Trophoblast cell (in vitro differentiated cells and primary cell): ENCODE measurements at regions not wholly inside any gene's neighbourhood (a gene's known extent, or its start where the extent isn't known, plus 50 kb on each side); places are given as distances from the start of the nearest gene placed in this dataset.
A peak's percentile ranks its signal among the peaks of the same experiment; 100 is the strongest.

Experiments used
- DNase-seq, 2 donors: peaks; one replicate each; pipeline ENCODE4 v3.0.0-alpha.2; 2016
- H2AFZ ChIP-seq: 2 replicates; pipeline ENCODE4 v1.6.1; 2013; ENCODE audit warnings: low read length, moderate library complexity, mild to moderate bottlenecking; ENCODE audit not compliant: insufficient read depth, poor library complexity
- H2AK5ac ChIP-seq: 2 replicates; pipeline ENCODE4 v1.6.1; 2013; ENCODE audit warnings: mild to moderate bottlenecking, low read length
- H2BK120ac ChIP-seq: 2 replicates; pipeline ENCODE4 v1.6.1; 2013; ENCODE audit warnings: low read length, mild to moderate bottlenecking, moderate library complexity; ENCODE audit not compliant: insufficient read depth, poor library complexity
- H2BK12ac ChIP-seq: 2 replicates; pipeline ENCODE4 v1.6.1; 2013; ENCODE audit warnings: mild to moderate bottlenecking, low read length, moderate library complexity
- H2BK5ac ChIP-seq: 2 replicates; pipeline ENCODE4 v1.6.1; 2013; ENCODE audit warnings: low read length, low read depth, moderate library complexity, mild to moderate bottlenecking; ENCODE audit not compliant: poor library complexity
- H3K14ac ChIP-seq: 2 replicates; pipeline ENCODE4 v1.6.1; 2013; ENCODE audit warnings: mild to moderate bottlenecking, low read length
- H3K18ac ChIP-seq: 2 replicates; pipeline ENCODE4 v1.6.1; 2013; ENCODE audit warnings: mild to moderate bottlenecking, low read length
- H3K23ac ChIP-seq: 2 replicates; pipeline ENCODE4 v1.6.1; 2013; ENCODE audit warnings: low read length
- H3K27ac ChIP-seq: 2 replicates; pipeline ENCODE4 v1.5.1; 2013; ENCODE audit warnings: low read depth, mild to moderate bottlenecking, inconsistent platforms, low read length, moderate library complexity
- H3K27me3 ChIP-seq: 2 replicates; pipeline ENCODE4 v1.6.1; 2013; ENCODE audit warnings: inconsistent platforms, mild to moderate bottlenecking, low read length, moderate library complexity; ENCODE audit not compliant: insufficient read depth
- H3K36me3 ChIP-seq, 2 experiments: 1 replicate in 1 of 2; 2 replicates in 1 of 2; pipeline ENCODE4 v1.6.1; 2013; ENCODE audit warnings: low read length in 2 of 2, mild to moderate bottlenecking in 2 of 2, moderate library complexity in 1 of 2; ENCODE audit not compliant: insufficient read depth in 2 of 2, control insufficient read depth in 1 of 2
- H3K4ac ChIP-seq: 2 replicates; pipeline ENCODE4 v1.6.1; 2013; ENCODE audit warnings: low read depth, mild to moderate bottlenecking, low read length, moderate library complexity
- H3K4me1 ChIP-seq, 2 experiments: 1 replicate in 1 of 2; 2 replicates in 1 of 2; pipeline ENCODE4 v1.6.1; 2013; ENCODE audit warnings: low read length in 2 of 2, mild to moderate bottlenecking in 2 of 2, moderate library complexity in 1 of 2; ENCODE audit not compliant: insufficient read depth in 2 of 2, control insufficient read depth in 1 of 2
- H3K4me2 ChIP-seq: 2 replicates; pipeline ENCODE4 v1.6.1; 2013; ENCODE audit warnings: inconsistent platforms, mild to moderate bottlenecking, low read length, moderate library complexity
- H3K4me3 ChIP-seq: 2 replicates; pipeline ENCODE4 v1.5.1; 2013; ENCODE audit warnings: mild to moderate bottlenecking, low read depth, low read length, inconsistent platforms
- H3K79me1 ChIP-seq: one replicate; pipeline ENCODE4 v1.6.1; 2013; ENCODE audit warnings: low read length
- H3K79me2 ChIP-seq: 2 replicates; pipeline ENCODE4 v1.6.1; 2013; ENCODE audit warnings: low read length, mild to moderate bottlenecking; ENCODE audit not compliant: control insufficient read depth, insufficient read depth, poor library complexity
- H3K9ac ChIP-seq: 2 replicates; pipeline ENCODE4 v1.6.1; 2013; ENCODE audit warnings: mild to moderate bottlenecking, low read length
- H3K9me3 ChIP-seq: 2 replicates; pipeline ENCODE4 v1.6.1; 2013; ENCODE audit warnings: low read depth, mild to moderate bottlenecking, control low read depth, inconsistent platforms, low read length; ENCODE audit not compliant: insufficient read depth
- H4K12ac ChIP-seq: 2 replicates; pipeline ENCODE4 v1.6.1; 2013; ENCODE audit warnings: low read depth, mild to moderate bottlenecking, low read length, moderate library complexity
- H4K8ac ChIP-seq: 2 replicates; pipeline ENCODE4 v1.6.1; 2013; ENCODE audit warnings: low read depth, mild to moderate bottlenecking, low read length, moderate library complexity
- H4K91ac ChIP-seq: one replicate; pipeline ENCODE4 v1.6.1; 2013; ENCODE audit warnings: low read depth, mild to moderate bottlenecking, low read length, moderate library complexity
- WGBS: extraction: QIAGEN DNeasy Blood & Tissue Kit; methylation state at CpG from one replicate; pipeline ENCODE4 v1.1.7; 2013; ENCODE audit warnings: missing lambda C conversion rate; ENCODE audit not compliant: insufficient read length, insufficient coverage; ENCODE audit errors: extremely low coverage; 5-methylcytosine and 5-hydroxymethylcytosine counted together

GRCh38 chr3:57009802-57010201 lies 50.7 kb upstream of the SPATA12 start:
- no peak overlapping the region for H2AFZ ChIP-seq
- peaks cover 25% of the 10 kb centered on the region for H3K79me1 ChIP-seq
- peaks cover 32 to 38% of the 10 kb centered on the region in 2 experiments for H3K4me1 ChIP-seq
- no peak overlapping the region for H2AK5ac ChIP-seq
- no peak overlapping the region for H3K4ac ChIP-seq
- no peak overlapping the region for H4K91ac ChIP-seq
- H3K27ac ChIP-seq = no peak overlapping the region
- no peak overlapping the region for H2BK5ac ChIP-seq
- H3K9me3 ChIP-seq = peaks cover 5% of the 10 kb centered on the region
- peak; percentile 94 for DNase-seq
- H3K23ac ChIP-seq = no peak overlapping the region
- no CpG with 5 or more reads among the region's 7 CpGs for WGBS
- no peak overlapping the region for H2BK120ac ChIP-seq
- no peaks in the 10 kb centered on the region for H3K36me3 ChIP-seq
- H3K14ac ChIP-seq = no peak overlapping the region
- no peak overlapping the region for H2BK12ac ChIP-seq
- H3K4me3 ChIP-seq = no peak overlapping the region
- H3K9ac ChIP-seq = no peak overlapping the region
- no peak overlapping the region for H4K12ac ChIP-seq
- no peak overlapping the region for H3K4me2 ChIP-seq
- H3K79me2 ChIP-seq = peaks cover 8% of the 10 kb centered on the region
- no peaks in the 10 kb centered on the region for H3K27me3 ChIP-seq
- no peak overlapping the region for H3K18ac ChIP-seq
- H4K8ac ChIP-seq = no peak overlapping the region

GRCh38 chr3:57009367-57009766 lies 51.1 kb upstream of the SPATA12 start:
- Histone ChIP-seq H2BK12ac (peak overlapping the region; percentile 67), H3K4ac (no peak overlapping the region), H3K9ac (no peak overlapping the region), H4K91ac (peak overlapping the region; percentile 29), H3K4me3 (no peak overlapping the region), H3K23ac (no peak overlapping the region), H3K18ac (no peak overlapping the region), H3K4me2 (no peak overlapping the region), H3K4me1 (peaks cover 35 to 41% of the 10 kb centered on the region in 2 experiments), H3K79me2 (peaks cover 8% of the 10 kb centered on the region), H3K14ac (peak overlapping the region; percentile 3), H3K9me3 (peaks cover 5% of the 10 kb centered on the region), H3K27me3 (no peaks in the 10 kb centered on the region), H2BK5ac (no peak overlapping the region), H2AFZ (no peak overlapping the region), H3K36me3 (no peaks in the 10 kb centered on the region), H3K27ac (no peak overlapping the region), H3K79me1 (peaks cover 25% of the 10 kb centered on the region), H4K12ac (no peak overlapping the region), H4K8ac (no peak overlapping the region), H2BK120ac (no peak overlapping the region), H2AK5ac (no peak overlapping the region)
- WGBS = no CpG with 5 or more reads among the region's 7 CpGs
- no peak for DNase-seq

- Histone ChIP-seq H4K12ac (no peak overlapping the region), H3K9me3 (peaks cover 2% of the 10 kb centered on the region), H3K4me1 (peaks cover 38 to 45% of the 10 kb centered on the region in 2 experiments), H3K9ac (no peak overlapping the region), H3K79me2 (peaks cover 8% of the 10 kb centered on the region), H4K91ac (peak overlapping the region; percentile 96), H2BK12ac (peak overlapping the region; percentile 98), H3K27me3 (no peaks in the 10 kb centered on the region), H3K14ac (peak overlapping the region; percentile 86), H2AK5ac (peak overlapping the region; percentile 44), H3K79me1 (peaks cover 29% of the 10 kb centered on the region), H3K4ac (no peak overlapping the region), H3K27ac (peak overlapping the region; percentile 92), H3K4me3 (no peak overlapping the region), H3K23ac (no peak overlapping the region), H2BK5ac (peak overlapping the region; percentile 89), H3K36me3 (no peaks in the 10 kb centered on the region), H3K4me2 (peak overlapping the region; percentile 41), H2AFZ (no peak overlapping the region), H3K18ac (peak overlapping the region; percentile 81), H4K8ac (peak overlapping the region; percentile 84), H2BK120ac (peak overlapping the region; percentile 93)
- no CpG with 5 or more reads among the region's 18 CpGs for WGBS
- DNase-seq = peak; percentile 80 to 82
Measured at GRCh38 chr3:57007521-57008460, 52.7 kb upstream of the SPATA12 start.

GRCh38 chr3:57006949-57007419 lies 53.5 kb upstream of the SPATA12 start:
- Histone ChIP-seq H4K8ac (peak overlapping the region; percentile 74), H4K91ac (peak overlapping the region; percentile 90), H3K14ac (peak overlapping the region; percentile 78), H2BK120ac (peak overlapping the region; percentile 93), H3K4me2 (peak overlapping the region; percentile 38), H3K27me3 (no peaks in the 10 kb centered on the region), H2AFZ (no peak overlapping the region), H2BK12ac (peak overlapping the region; percentile 92), H3K4me1 (peaks cover 38 to 45% of the 10 kb centered on the region in 2 experiments), H3K9ac (no peak overlapping the region), H3K36me3 (no peaks in the 10 kb centered on the region), H3K9me3 (no peaks in the 10 kb centered on the region), H2AK5ac (peak overlapping the region; percentile 90), H3K79me2 (peaks cover 8% of the 10 kb centered on the region), H3K4ac (peak overlapping the region; percentile 85), H4K12ac (no peak overlapping the region), H2BK5ac (peak overlapping the region; percentile 29), H3K18ac (peak overlapping the region; percentile 88), H3K27ac (peak overlapping the region; percentile 92), H3K4me3 (no peak overlapping the region), H3K79me1 (peaks cover 29% of the 10 kb centered on the region), H3K23ac (no peak overlapping the region)
- WGBS = no CpG with 5 or more reads among the region's 7 CpGs
- peak; percentile 90 to 99 for DNase-seq
